SH-SY5Y (cell line): ENCODE measurements at regions not wholly inside any gene's neighbourhood (a gene's known extent, or its start where the extent isn't known, plus 50 kb on each side); places are given as distances from the start of the nearest gene placed in this dataset.

ENCODE experiments used
- GATA2 ChIP-seq: IDR thresholded peaks from 2 replicates; pipeline ENCODE4 v1.6.1; 2011; ENCODE audit warnings: mild to moderate bottlenecking, low read depth, low read length
- GATA3 ChIP-seq: IDR thresholded peaks from 2 replicates; pipeline ENCODE4 v1.6.1; 2011; ENCODE audit warnings: low read depth, mild to moderate bottlenecking, low read length, moderate library complexity

DNA sequence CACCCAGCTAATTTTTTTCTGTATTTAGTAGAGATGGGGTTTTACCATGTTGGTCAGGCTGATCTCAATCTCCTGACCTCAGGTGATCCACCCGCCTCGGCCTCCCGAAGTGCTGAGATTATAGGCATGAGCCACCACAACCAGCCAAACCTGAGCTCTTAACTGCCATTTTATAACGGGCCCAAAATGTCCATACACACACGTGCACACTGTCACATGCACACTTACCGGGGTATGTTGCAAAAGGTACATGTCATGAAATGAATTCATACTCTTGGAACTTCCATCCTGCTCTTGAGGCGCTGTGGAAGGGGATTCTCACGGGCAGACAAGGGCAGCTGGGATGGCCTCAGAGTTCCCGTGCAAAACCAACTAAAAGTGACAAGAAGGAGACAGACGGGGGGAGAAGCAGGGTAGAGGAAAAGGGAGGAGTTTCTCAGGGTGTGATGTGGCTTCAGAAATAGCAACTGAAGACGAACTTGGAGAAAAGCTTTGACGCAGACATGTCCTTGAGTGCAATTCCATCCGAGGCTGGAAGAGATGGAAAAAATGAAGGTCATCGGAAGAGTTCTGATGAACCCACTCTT, 110.9 kb downstream of the BDH1 start:
- TF ChIP-seq GATA2 (no peak), GATA3 (no peak)
